Astrocyte of the hippocampus (primary cell): ENCODE measurements at regions not wholly inside any gene's neighbourhood (a gene's known extent, or its start where the extent isn't known, plus 50 kb on each side); places are given as distances from the start of the nearest gene placed in this dataset.

Experiments used
- DNase-seq: peaks from one replicate; pipeline ENCODE4 v3.0.0; 2011; ENCODE audit warnings: low read depth, low spot score

GRCh38 chr14:101464310-101464983 is 96.8 kb upstream of the DIO3 start:
- no peak for DNase-seq

DNA sequence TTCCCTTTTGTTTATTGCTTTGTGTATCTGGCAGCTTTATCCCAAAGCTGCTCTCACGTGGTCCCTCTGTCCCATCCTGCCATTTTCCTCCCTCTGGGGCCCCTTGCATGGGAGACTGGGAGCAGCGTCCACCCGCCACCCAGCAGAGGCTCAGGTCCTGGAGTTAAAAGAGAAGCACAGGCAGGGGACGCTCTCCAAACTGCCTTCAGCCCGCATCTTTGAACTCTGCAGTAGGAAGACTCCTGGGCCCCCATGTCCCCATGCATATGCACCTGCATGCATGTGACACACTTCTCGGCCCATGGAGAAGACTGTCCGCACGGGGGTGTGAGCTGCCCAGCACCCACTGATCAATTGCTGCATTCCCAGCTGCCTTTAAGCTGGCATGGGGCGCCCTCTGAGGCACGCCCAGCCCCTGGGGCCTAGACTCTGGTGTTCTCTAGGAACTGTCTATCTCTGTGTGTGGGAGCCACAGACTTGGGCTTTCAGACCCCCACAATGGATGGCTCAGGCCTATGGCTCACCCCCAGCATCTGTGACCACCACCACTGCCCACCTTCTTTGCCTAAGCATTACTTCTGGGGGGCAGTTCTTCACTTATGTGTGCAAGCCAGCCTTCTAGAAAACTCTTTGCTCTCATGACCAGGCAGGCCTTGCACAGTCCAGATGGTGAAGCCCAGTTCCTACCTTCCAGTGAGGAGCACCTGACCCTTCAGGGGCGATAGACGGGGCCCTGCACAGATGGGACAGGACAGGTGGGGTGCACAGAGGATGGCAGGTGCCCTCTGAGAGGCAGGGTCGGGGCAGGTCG is 96.1 kb upstream of the DIO3 start:
- no peak for DNase-seq

DNA sequence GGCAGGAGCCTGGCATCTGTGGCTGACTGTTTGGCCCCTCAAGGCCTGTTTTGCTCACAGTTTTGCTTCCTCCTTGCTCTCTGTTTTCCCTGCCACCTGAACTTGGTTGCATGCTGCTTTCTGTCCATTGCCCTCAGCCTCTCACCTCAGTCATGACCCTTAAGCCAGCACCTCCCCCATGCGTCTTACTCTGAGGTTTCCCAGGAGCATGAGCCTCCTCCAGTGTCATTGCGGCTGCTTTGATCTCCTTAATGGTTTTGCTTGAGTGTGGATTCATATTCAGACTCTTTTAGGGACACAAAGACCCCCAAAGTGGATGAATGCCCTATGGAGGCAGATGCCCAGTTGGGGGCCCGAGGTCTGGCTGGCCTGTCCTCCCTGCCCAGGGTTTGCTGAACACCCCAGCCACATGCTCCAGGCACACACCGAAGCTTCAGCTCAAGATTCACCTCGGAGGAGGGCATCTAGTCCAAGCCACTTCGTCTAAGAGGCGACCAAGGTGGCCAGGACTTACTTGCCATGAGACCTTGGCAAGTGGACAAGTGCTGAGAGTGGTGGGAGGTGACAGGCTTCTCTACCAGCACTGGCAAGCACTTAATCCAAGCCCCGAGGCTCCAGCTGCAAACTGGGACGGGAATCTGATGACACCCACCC is 95.4 kb upstream of the DIO3 start:
- no peak for DNase-seq

- no peak for DNase-seq
Measured at GRCh38 chr14:101466456-101467180, 94.7 kb upstream of the DIO3 start.

DNA sequence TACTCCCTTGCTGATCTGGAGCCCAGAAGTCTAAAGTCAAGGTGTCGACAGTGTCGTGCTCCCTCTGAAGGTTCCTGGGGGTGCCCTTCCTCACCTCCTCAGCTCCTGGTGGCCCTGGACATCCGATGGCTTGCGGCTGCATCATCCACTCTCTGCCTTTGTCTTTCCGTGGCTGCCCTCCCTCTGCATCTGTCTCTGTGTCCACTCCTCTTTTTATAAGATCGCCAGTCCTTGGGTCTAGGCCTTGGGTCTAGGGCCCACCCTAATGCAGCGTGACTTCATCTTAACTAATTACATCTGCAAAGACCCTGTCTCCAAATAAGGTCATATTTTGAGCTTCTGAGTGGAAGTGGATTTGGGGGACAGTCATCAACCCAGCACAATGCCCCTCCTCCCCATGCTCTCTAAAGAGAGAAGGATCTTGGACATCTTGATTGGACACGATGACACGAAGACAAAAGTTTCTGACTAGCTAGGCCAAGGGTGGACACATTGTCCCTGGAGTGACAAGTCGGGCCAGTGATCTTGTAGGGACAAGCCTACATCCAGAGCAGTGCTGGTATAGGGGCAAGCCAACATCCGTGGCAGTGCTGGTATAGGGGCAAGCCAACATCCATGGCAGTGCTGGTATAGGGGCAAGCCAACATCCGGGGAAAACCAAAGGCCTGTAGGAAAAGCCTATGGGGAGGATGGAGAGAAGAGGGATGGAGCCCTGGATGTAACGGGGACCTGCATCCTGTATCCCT is 93.9 kb upstream of the DIO3 start:
- no peak for DNase-seq

GRCh38 chr14:101469382-101470247 is 91.7 kb upstream of the DIO3 start:
- no peak for DNase-seq

- DNase-seq, result no peak
Measured at GRCh38 chr14:101470266-101470665, 91.0 kb upstream of the DIO3 start.

- DNase-seq, result no peak
Measured at GRCh38 chr14:101471723-101472517, 89.4 kb upstream of the DIO3 start.

- DNase-seq, result no peak
Measured at GRCh38 chr14:101472518-101472849, 88.8 kb upstream of the DIO3 start.

DNA sequence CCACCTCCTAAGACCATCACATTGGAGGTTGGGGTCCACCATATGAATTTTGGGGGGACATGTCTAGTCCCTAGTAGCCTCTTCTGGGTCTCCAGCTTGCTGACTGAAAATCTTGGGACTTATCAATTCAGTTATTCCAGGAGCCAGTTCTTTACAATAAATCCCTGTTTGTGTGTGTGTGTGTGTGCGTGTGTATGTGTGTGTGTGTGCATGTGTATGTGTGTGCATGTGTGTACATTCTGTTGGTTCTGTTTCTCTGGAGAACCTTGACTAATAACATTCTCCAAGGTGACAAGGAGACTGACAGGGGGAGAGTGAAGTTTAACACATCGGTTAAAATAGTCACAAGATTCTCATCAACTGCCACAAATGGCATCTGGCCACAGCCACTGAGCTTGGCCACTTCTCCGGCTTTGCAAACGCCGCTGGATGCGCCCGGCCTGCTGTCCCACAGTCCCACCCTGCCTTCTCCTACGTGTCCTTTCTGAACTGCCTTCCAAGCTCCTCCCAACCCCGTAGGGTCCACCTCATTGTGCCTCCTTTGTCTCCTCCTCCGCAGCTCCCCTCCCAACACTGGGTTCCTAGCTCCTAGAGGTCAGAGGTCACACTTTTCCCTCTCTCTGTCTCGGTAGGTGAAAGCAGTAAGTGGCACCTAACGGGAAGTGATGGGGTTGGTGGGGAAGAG is 88.1 kb upstream of the DIO3 start:
- DNase-seq, result no peak

GRCh38 chr14:101473795-101474562 is 87.3 kb upstream of the DIO3 start:
- DNase-seq, result no peak

GRCh38 chr14:101474563-101475455 is 86.5 kb upstream of the DIO3 start:
- DNase-seq, result no peak

DNA sequence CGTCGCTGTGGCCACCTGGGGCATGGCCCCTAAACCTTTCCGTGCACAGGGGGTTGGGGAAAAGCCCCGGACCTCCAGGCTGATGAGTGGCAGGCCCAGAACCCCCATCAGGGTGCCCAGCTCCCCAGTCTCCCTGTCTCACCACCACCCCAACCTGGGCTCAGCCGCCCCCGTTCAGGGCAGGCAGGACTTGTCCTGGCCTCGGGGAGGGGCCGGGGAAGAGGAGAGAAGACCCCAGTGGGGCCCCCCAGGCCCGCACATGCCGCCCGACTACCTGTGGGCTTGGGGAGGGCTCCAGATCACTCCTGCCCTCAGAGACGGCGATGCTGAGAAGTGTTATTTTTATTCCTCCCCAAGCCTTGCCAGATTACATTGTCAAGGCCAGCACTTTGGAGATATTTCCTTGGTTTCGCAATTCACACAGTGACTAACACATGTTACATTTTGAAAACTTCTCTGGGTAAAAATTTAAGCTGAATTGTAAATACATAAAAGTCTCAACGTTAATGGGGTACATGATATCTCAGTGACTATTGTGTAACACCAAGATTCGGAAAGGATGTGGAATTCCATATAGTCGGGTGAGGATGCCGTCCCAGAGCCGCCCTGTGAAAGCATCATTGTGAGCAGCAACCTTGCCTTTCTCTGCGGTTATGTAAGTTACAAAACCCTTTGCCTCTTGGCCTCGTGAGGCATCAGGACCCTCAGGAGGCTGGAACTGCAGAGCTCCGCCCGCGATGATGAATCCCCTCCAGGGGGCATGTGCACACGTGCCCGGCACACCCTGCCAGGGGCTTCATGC is 85.6 kb upstream of the DIO3 start:
- DNase-seq, result no peak

DNA sequence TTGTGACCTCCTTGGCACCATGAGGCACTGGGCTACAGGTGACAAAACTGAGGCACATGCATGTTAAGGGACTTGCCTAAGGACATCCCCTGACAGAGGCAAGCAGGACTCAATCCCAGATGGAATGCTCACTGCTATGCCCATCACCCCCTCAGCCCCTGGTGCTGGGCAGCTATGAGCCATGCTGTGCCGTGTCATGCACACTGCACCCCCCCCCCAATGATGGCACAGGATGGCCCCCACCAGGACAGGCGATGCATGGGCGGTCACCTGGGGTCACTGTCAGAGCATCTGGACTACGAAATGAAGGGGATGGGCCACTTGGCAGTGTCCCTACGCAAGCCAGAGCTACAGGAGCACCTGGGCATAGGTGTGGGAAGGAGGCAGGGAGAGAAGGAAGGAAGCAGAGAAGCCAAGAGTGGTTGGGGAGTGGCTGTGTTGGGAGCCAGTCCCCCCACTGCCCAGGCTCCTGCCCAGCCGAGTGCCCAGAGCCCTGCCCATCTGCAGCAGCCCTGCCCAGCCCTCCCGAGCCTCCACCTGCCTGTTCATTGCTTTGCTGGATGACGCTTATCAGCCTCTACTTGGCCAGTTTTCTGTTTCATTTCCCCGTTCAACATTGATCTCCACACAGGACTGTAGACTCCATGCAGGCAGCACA is 84.9 kb upstream of the DIO3 start:
- DNase-seq, result no peak

GRCh38 chr14:101476916-101477553 is 84.3 kb upstream of the DIO3 start:
- no peak for DNase-seq
